A549 (cell line): ENCODE measurements at regions not wholly inside any gene's neighbourhood (a gene's known extent, or its start where the extent isn't known, plus 50 kb on each side); places are given as distances from the start of the nearest gene placed in this dataset.
"Not testable (repeated sequence)": the region's sequence is repeated elsewhere in the genome, so short reads cannot be mapped to it uniquely, and the experiment has no call there.

Experiments used
- ATAC-seq, 2 experiments: fragments of 200-7000 bp in 1 of 2; fragments of >200 bp in 1 of 2; cut with Nextera tagmentation in 1 of 2; cut with Tn5 transposase in 1 of 2; 3 replicates each; pipeline versions ENCODE4 v1.8.0 to v1.9.1; 2018 to 2020; ENCODE audit warnings: mild to moderate bottlenecking in 1 of 2, moderate library complexity in 1 of 2
- CTCF ChIA-PET: fragments of 300-600 bp; sonication (Branson Sonifier 250); formaldehyde crosslinking; extraction: SDS; loops from one replicate; lab custom pipeline; 2021; ENCODE audit warnings: antibody characterized with exemption, inconsistent platforms; lab: Yijun Ruan, JAX
- POLR2A ChIA-PET: fragments of 350-600 bp; formaldehyde crosslinking; extraction: SDS; loops from one replicate; lab custom pipeline; 2021; ENCODE audit warnings: antibody characterized with exemption, inconsistent platforms; lab: Yijun Ruan, JAX
- DNase-seq, 2 experiments: peaks; one replicate each; pipeline versions ENCODE4 v3.0.0 to v3.0.0-alpha.2; 2011 to 2016; ENCODE audit warnings: low read depth in 1 of 2, low spot score in 1 of 2
- FAIRE-seq: peaks from 2 replicates; lab custom pipeline; 2011; peaks lifted over from hg19 to GRCh38; lab: Jason Lieb, UNC
- H3K27ac ChIP-seq, 2 experiments: fragments of >200 bp; sonication (Bioruptor Twin); formaldehyde crosslinking; 3 replicates each; pipeline ENCODE4 v1.5.1; 2016 to 2017
- H3K4me1 ChIP-seq: fragments of >200 bp; sonication (Bioruptor Twin); formaldehyde crosslinking; 3 replicates; pipeline ENCODE4 v1.6.1; 2016
- H3K4me2 ChIP-seq: fragments of >200 bp; sonication (Bioruptor Twin); formaldehyde crosslinking; 3 replicates; pipeline ENCODE4 v1.6.1; 2016
- H3K4me3 ChIP-seq: fragments of >200 bp; sonication (Bioruptor Twin); formaldehyde crosslinking; 3 replicates; pipeline ENCODE4 v1.5.1; 2016
- H3K9me3 ChIP-seq: fragments of >200 bp; sonication (Bioruptor Twin); formaldehyde crosslinking; 3 replicates; pipeline ENCODE4 v1.6.1; 2016
- BHLHE40 ChIP-seq: IDR thresholded peaks from 2 replicates; pipeline ENCODE4 v1.6.1; 2012; ENCODE audit warnings: low read depth, low read length, inconsistent platforms
- CBX2 ChIP-seq: fragments of 200-600 bp; sonication (generic); IDR thresholded peaks from 2 replicates; pipeline ENCODE4 v1.6.1; 2016; ENCODE audit warnings: low read depth, mild to moderate bottlenecking, borderline replicate concordance
- CEBPB ChIP-seq, 2 experiments: fragments of >200 bp in 1 of 2; sonication (Bioruptor Twin) in 1 of 2; formaldehyde crosslinking in 1 of 2; IDR thresholded peaks; 2 replicates each; pipeline ENCODE4 v1.6.1; 2012 to 2016
- EP300 ChIP-seq, 2 experiments: fragments of >200 bp; sonication (Bioruptor Twin); formaldehyde crosslinking; IDR thresholded peaks; 2 replicates in 1 of 2; 3 replicates in 1 of 2; pipeline ENCODE4 v1.6.1; 2016 to 2017
- FOSB ChIP-seq: fragments of 250-450 bp; sonication (Bioruptor Pico); IDR thresholded peaks from 2 replicates; pipeline ENCODE4 v1.5.0; 2020; ENCODE audit warnings: mild to moderate bottlenecking, moderate library complexity
- GATA3 ChIP-seq: IDR thresholded peaks from 2 replicates; pipeline ENCODE4 v1.6.1; 2012; ENCODE audit warnings: borderline replicate concordance
- HOXB13 ChIP-seq: fragments of 250-450 bp; sonication (Bioruptor Pico); IDR thresholded peaks from 2 replicates; pipeline ENCODE4 v1.5.0; 2020; ENCODE audit warnings: low read depth, mild to moderate bottlenecking, moderate library complexity
- KDM1A ChIP-seq: fragments of 200-600 bp; sonication (generic); IDR thresholded peaks from 2 replicates; pipeline ENCODE4 v1.6.1; 2016; ENCODE audit warnings: low read depth, mild to moderate bottlenecking
- MAFK ChIP-seq: fragments of 450-650 bp; IDR thresholded peaks from 2 replicates; pipeline ENCODE4 v1.6.1; 2014; ENCODE audit not compliant: partially characterized antibody
- MAX ChIP-seq: IDR thresholded peaks from 2 replicates; pipeline ENCODE4 v1.6.1; 2012
- MAZ ChIP-seq: fragments of 150-350 bp; IDR thresholded peaks from 2 replicates; pipeline ENCODE4 v1.6.1; 2014; ENCODE audit warnings: antibody characterized with exemption, low read depth, low read length, borderline replicate concordance
- NFE2L2 ChIP-seq: fragments of 150-350 bp; conservative IDR thresholded peaks from 2 replicates; pipeline ENCODE4 v1.6.1; 2014; ENCODE audit warnings: low read length
- NPAS2 ChIP-seq: fragments of 250-450 bp; sonication (Bioruptor Pico); IDR thresholded peaks from 2 replicates; pipeline ENCODE4 v1.8.0; 2022; ENCODE audit warnings: mild to moderate bottlenecking, moderate library complexity, borderline replicate concordance
- NR3C1 ChIP-seq: fragments of >200 bp; sonication (Bioruptor Twin); formaldehyde crosslinking; IDR thresholded peaks from 3 replicates; pipeline ENCODE4 v1.6.1; 2017
- POLR2AphosphoS2 ChIP-seq: conservative IDR thresholded peaks from 2 replicates; pipeline ENCODE4 v1.6.1; 2012; ENCODE audit warnings: low read length, improper control_type of control experiment, inconsistent platforms
- RAD21 ChIP-seq, 2 experiments: fragments of >200 bp in 1 of 2; sonication (Bioruptor Twin) in 1 of 2; formaldehyde crosslinking in 1 of 2; IDR thresholded peaks in 1 of 2; conservative IDR thresholded peaks in 1 of 2; 2 replicates in 1 of 2; 3 replicates in 1 of 2; pipeline ENCODE4 v1.6.1; 2012 to 2018; ENCODE audit warnings: inconsistent platforms in 1 of 2
- RCOR1 ChIP-seq: fragments of 150-350 bp; IDR thresholded peaks from 2 replicates; pipeline ENCODE4 v1.6.1; 2014; ENCODE audit warnings: antibody characterized with exemption, low read length, low read depth
- SMC3 ChIP-seq: fragments of >200 bp; sonication (Bioruptor Twin); formaldehyde crosslinking; IDR thresholded peaks from 3 replicates; pipeline ENCODE4 v1.6.1; 2018; ENCODE audit warnings: inconsistent platforms
- SREBF2 ChIP-seq: fragments of 450-650 bp; IDR thresholded peaks from 2 replicates; pipeline ENCODE4 v1.6.1; 2014; ENCODE audit warnings: mild to moderate bottlenecking, moderate library complexity
- ZFP36 ChIP-seq: fragments of 450-650 bp; IDR thresholded peaks from 2 replicates; pipeline ENCODE4 v1.6.1; 2014; ENCODE audit warnings: borderline replicate concordance; ENCODE audit not compliant: partially characterized antibody
- WGBS: methylation state at CpG from one replicate; pipeline ENCODE4 v1.1.6; 2017; ENCODE audit errors: missing lambda C conversion rate; 5-methylcytosine and 5-hydroxymethylcytosine counted together
- TF ChIP-seq, protein P1 (sequence below): fragments of >200 bp; sonication (Bioruptor Twin); formaldehyde crosslinking; IDR thresholded peaks from 3 replicates; pipeline ENCODE4 v1.5.1; 2016
- TF ChIP-seq, protein P2 (sequence below): fragments of >200 bp; sonication (Bioruptor Twin); formaldehyde crosslinking; IDR thresholded peaks from 3 replicates; pipeline ENCODE4 v1.6.1; 2016

GRCh38 chrX:88284844-88285243 is 462.2 kb upstream of the CPXCR1 start:
- 0% methylated on average over 1 of the region's 1 CpG for WGBS
- TF ChIP-seq EP300 (IDR thresholded peaks at IDR 0.05) (no peak), POLR2AphosphoS2 (no peak), GATA3 (no peak), ZFP36 (no peak), FOSB (CRISPR knock-in tag) (no peak), RCOR1 (no peak), CEBPB (IDR thresholded peaks at IDR 0.05) (no peak), MAX (no peak), MAFK (no peak)
- TF ChIP-seq, protein P1, sequence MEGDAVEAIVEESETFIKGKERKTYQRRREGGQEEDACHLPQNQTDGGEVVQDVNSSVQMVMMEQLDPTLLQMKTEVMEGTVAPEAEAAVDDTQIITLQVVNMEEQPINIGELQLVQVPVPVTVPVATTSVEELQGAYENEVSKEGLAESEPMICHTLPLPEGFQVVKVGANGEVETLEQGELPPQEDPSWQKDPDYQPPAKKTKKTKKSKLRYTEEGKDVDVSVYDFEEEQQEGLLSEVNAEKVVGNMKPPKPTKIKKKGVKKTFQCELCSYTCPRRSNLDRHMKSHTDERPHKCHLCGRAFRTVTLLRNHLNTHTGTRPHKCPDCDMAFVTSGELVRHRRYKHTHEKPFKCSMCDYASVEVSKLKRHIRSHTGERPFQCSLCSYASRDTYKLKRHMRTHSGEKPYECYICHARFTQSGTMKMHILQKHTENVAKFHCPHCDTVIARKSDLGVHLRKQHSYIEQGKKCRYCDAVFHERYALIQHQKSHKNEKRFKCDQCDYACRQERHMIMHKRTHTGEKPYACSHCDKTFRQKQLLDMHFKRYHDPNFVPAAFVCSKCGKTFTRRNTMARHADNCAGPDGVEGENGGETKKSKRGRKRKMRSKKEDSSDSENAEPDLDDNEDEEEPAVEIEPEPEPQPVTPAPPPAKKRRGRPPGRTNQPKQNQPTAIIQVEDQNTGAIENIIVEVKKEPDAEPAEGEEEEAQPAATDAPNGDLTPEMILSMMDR = no peak
- no peak overlapping the region for H3K27ac ChIP-seq
- FAIRE-seq (no peak), ATAC-seq (no peak), DNase-seq (peak in 1 of 2 experiments; percentile 0)
- H3K4me2 ChIP-seq = no peak overlapping the region
- CTCF ChIA-PET = no interaction called here
- H3K4me1 ChIP-seq = no peaks in the 10 kb centered on the region
- H3K4me3 ChIP-seq = no peak overlapping the region
- H3K9me3 ChIP-seq = no peaks in the 10 kb centered on the region
- POLR2A ChIA-PET = no interaction called here

- H3K4me2 ChIP-seq, H3K9me3 ChIP-seq, H3K27ac ChIP-seq, H3K4me3 ChIP-seq, POLR2A ChIA-PET, CTCF ChIA-PET, H3K4me1 ChIP-seq, ATAC-seq, FAIRE-seq, DNase-seq: not testable (repeated sequence)
- WGBS = 23% methylated on average over 2 of the region's 2 CpGs
Observed at GRCh38 chrX:88313972-88314371, 433.1 kb upstream of the CPXCR1 start.

GRCh38 chrX:88325634-88326033 is 421.4 kb upstream of the CPXCR1 start:
- ATAC-seq (no peak), FAIRE-seq (peak; percentile 93), DNase-seq (no peak)
- ChIA-PET CTCF (no interaction called here), POLR2A (no interaction called here)
- TF ChIP-seq NR3C1 (no peak), SMC3 (no peak), SREBF2 (no peak), EP300 (IDR thresholded peaks at IDR 0.05) (no peak), BHLHE40 (no peak), HOXB13 (CRISPR knock-in tag) (no peak), NPAS2 (CRISPR knock-in tag) (no peak), CBX2 (no peak), KDM1A (no peak), NFE2L2 (no peak), POLR2AphosphoS2 (no peak), MAZ (no peak), CEBPB (IDR thresholded peaks at IDR 0.05) (no peak), RAD21 (conservative IDR thresholded peaks at IDR 0.05 in 1 of 2, IDR thresholded peaks at IDR 0.05 in 1 of 2) (no peak)
- TF ChIP-seq, protein P2, sequence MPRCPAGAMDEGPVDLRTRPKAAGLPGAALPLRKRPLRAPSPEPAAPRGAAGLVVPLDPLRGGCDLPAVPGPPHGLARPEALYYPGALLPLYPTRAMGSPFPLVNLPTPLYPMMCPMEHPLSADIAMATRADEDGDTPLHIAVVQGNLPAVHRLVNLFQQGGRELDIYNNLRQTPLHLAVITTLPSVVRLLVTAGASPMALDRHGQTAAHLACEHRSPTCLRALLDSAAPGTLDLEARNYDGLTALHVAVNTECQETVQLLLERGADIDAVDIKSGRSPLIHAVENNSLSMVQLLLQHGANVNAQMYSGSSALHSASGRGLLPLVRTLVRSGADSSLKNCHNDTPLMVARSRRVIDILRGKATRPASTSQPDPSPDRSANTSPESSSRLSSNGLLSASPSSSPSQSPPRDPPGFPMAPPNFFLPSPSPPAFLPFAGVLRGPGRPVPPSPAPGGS = no peak
- TF ChIP-seq, protein P1 = no peak
- H3K4me3 ChIP-seq = no peak overlapping the region
- H3K9me3 ChIP-seq = no peaks in the 10 kb centered on the region
- no peak overlapping the region for H3K4me2 ChIP-seq
- WGBS = 4% methylated on average over 1 of the region's 1 CpG
- no peak overlapping the region for H3K27ac ChIP-seq
- no peaks in the 10 kb centered on the region for H3K4me1 ChIP-seq
